ENCODE measurements at regions not wholly inside any gene's neighbourhood (a gene's known extent, or its start where the extent isn't known, plus 50 kb on each side); places are given as distances from the start of the nearest gene placed in this dataset.

GRCh38 chr17:79534111-79534510, 76.7 kb downstream of the RBFOX3 start:
- H3K4me3 ChIP-seq (ENCODE audit: low read depth, low read length): no peak overlapping the region
- no peak for DNase-seq (ENCODE audit: low read depth)
- no peak for TF ChIP-seq CTCF (IDR thresholded peaks at IDR 0.05; ENCODE audit: control insufficient read depth, extremely low read depth, insufficient read depth)

GRCh38 chr17:79533116-79533515, 77.7 kb downstream of the RBFOX3 start:
- no peak for DNase-seq (ENCODE audit: low read depth)
- H3K4me3 ChIP-seq (ENCODE audit: low read depth, low read length): no peak overlapping the region
- TF ChIP-seq CTCF (IDR thresholded peaks at IDR 0.05; ENCODE audit: control insufficient read depth, extremely low read depth, insufficient read depth): no peak

GRCh38 chr17:79532107-79532790, 78.6 kb downstream of the RBFOX3 start:
- DNase-seq (ENCODE audit: low read depth): no peak
- no peak for TF ChIP-seq CTCF (IDR thresholded peaks at IDR 0.05; ENCODE audit: control insufficient read depth, extremely low read depth, insufficient read depth)
- H3K4me3 ChIP-seq (ENCODE audit: low read depth, low read length): no peak overlapping the region

GRCh38 chr17:79531191-79532095, 79.4 kb downstream of the RBFOX3 start:
- no peak overlapping the region for H3K4me3 ChIP-seq (ENCODE audit: low read depth, low read length)
- no peak for DNase-seq (ENCODE audit: low read depth)
- TF ChIP-seq CTCF (IDR thresholded peaks at IDR 0.05; ENCODE audit: control insufficient read depth, extremely low read depth, insufficient read depth): no peak

- no peak for DNase-seq (ENCODE audit: low read depth)
- no peak for TF ChIP-seq CTCF (IDR thresholded peaks at IDR 0.05; ENCODE audit: control insufficient read depth, extremely low read depth, insufficient read depth)
- no peak overlapping the region for H3K4me3 ChIP-seq (ENCODE audit: low read depth, low read length)
Measured at GRCh38 chr17:79530361-79531105, 80.3 kb downstream of the RBFOX3 start.

- TF ChIP-seq CTCF (IDR thresholded peaks at IDR 0.05; ENCODE audit: control insufficient read depth, extremely low read depth, insufficient read depth): no peak
- no peak overlapping the region for H3K4me3 ChIP-seq (ENCODE audit: low read depth, low read length)
- DNase-seq (ENCODE audit: low read depth): no peak
Measured at GRCh38 chr17:79529661-79530081, 81.2 kb downstream of the RBFOX3 start.

All from LNCaP clone FGC (cell line).